ENCODE measurements at regions not wholly inside any gene's neighbourhood (a gene's known extent, or its start where the extent isn't known, plus 50 kb on each side); places are given as distances from the start of the nearest gene placed in this dataset.

DNA sequence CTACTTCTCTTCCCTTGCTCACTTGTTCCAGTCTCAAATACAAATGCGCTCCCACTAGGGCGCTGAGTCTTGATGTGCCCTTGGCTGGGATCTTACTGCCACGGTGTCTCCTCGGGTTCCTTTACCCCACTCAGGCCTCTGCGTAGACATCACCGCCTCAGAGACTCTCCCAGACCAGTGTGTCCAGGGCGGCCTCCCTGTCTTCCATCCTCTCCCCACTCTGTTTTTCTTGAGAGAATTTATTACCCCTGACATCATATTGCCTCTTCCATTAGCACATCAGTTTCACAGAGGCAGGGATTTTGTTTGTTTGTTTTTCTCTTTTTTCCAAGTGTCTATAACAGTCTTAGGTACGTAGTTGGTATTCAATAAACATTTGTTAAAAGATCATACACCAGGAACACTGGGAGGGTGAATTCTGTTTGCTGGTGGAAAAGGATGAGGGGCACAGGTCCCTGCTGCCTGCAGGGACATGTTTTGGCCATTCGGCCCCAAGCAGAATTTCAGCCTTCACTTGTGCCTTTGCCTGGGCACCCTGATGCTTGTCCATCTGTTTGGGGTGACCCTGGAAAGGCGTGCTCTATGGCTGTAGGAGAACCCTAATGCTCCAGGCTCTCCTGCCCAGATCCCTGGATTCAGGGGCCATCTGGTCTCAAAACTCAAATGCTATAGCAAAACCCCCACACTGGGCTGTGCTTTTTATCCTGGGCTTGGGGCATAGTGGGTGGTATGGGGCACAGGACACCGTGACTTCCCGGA is 55.0 kb downstream of the RPL37A start:
- no peak for FAIRE-seq

GRCh38 chr2:216554286-216554685 is 55.6 kb downstream of the RPL37A start:
- DNase-seq (ENCODE audit: low spot score) (no peak), FAIRE-seq (no peak)

More for the DNA sequence above, 55.0 kb downstream of the RPL37A start:
- no peak for DNase-seq (ENCODE audit: low spot score)

- no peak for DNase-seq (ENCODE audit: low spot score)
- no peak for FAIRE-seq
Measured at GRCh38 chr2:216554755-216555154, 56.1 kb downstream of the RPL37A start.

GRCh38 chr2:216555274-216555673 is 56.6 kb downstream of the RPL37A start:
- DNase-seq (ENCODE audit: low spot score) = peak; percentile 71
- no peak for FAIRE-seq

- no peak for DNase-seq (ENCODE audit: low spot score)
Measured at GRCh38 chr2:216556202-216556601, 57.6 kb downstream of the RPL37A start.

DNA sequence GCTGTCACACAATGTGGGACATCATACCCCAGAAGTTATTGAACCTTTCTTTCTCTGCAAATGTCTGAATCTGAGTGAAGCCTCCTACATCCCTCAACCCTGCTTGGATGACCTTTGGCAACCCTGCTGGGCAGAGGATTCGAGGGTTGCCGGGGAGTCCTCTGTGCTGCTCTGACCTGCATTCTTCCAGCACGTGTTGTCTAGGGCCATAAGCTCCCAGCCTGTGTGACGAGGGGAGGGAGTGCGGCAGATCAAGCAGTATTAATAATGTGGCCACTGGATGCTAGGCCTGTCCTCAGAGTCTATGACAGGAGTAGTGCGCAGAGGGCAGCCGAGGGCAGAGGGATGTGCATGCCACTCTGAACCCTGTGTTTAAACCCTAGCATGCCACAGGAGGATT is 58.8 kb downstream of the RPL37A start:
- no peak for DNase-seq (ENCODE audit: low spot score)

More at GRCh38 chr2:216556202-216556601, 57.6 kb downstream of the RPL37A start:
- no peak for FAIRE-seq

GRCh38 chr2:216557820-216558219 is 59.2 kb downstream of the RPL37A start:
- FAIRE-seq (no peak), DNase-seq (ENCODE audit: low spot score) (no peak)

More for the DNA sequence above, 58.8 kb downstream of the RPL37A start:
- FAIRE-seq = no peak

DNA sequence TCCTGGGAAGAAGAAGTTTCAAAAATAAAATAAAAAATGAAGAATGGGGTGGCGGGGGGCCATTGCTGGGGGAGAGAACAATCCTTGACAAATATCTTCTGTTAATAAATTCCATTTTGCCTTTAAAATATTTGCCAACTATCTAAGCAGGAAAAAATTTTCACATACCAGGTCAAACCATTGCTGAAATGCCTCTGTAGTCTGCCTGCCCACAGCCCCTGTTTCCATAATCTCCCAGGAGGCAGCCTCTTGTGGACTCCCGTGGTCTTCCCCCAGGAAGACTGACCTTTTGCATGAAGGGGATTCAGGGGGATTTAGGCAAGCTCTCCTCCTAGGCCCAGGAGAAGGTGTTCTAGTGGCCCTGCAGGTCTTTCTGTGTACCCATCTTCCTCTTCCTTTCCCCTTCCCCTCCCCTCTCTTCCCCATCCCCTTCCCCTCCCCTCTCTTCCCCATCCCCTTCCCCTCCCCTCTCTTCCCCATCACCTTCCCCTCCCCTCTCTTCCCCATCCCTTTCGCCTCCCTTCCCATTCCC is 61.0 kb downstream of the RPL37A start:
- no peak for FAIRE-seq
- DNase-seq (ENCODE audit: low spot score) = no peak

- no peak for FAIRE-seq
- no peak for DNase-seq (ENCODE audit: low spot score)
Measured at GRCh38 chr2:216560838-216561270, 62.2 kb downstream of the RPL37A start.

GRCh38 chr2:216562696-216563435 is 64.2 kb downstream of the RPL37A start:
- FAIRE-seq (no peak), DNase-seq (ENCODE audit: low spot score) (no peak)

DNA sequence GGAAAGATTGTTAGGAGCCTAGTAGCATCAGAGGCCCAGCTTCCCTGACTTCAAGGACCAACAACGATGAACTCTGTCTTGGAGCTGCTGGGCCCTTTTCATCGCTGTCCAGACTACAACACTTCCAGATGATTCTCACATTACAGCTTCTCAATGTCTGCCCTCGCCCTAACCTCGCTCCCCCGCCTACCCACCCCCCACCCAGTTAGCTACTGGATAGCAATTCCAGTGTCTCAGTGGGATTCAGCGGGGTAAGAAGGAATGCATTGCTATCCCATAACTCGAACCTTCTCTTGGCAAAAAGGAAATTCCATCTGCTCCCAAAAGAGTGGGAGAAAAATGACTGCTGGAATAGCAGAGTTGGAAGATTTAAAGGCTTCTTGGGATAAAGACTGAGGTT is 65.0 kb downstream of the RPL37A start:
- DNase-seq (ENCODE audit: low spot score) (no peak), FAIRE-seq (no peak)

DNA sequence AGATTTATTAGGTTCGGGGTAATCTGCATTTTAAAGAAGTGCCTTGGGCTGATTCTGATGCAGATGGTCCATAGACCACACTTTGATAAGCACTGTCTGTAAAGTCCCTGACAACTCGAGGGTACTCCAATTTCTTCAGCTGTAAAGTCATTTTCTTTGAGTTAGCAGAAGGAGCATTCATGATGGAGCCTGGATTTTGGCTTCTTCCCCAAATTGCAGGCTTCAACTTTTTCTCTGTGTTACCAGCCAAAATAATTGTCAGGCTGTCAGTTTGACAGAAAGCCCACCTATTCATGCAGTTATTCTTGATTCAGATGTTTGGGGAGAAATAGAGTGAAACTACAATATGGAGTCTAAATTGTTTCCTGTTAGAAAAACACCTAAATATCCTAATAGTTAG is 66.0 kb downstream of the RPL37A start:
- no peak for FAIRE-seq
- DNase-seq (ENCODE audit: low spot score) = no peak

DNA sequence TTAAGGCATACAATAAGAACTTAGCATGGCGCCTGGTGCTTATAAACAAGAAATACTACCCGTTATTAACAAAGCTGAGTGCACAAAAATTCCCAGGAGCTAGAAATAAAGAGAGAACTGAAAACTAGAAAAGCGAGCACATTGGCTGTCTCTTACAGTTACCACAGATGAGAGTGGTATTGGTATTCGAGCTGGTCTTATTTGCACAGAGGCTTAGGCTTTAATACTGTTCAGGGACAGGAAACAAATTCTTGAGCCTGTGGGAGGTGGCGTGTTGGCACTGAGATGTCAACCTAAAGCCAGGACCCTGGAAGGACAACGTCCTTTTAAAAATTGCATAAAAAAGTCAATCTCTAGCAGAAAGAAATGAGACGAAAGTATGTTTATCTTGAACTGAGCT is 67.3 kb upstream of the IGFBP2 start:
- FAIRE-seq (no peak), DNase-seq (ENCODE audit: low spot score) (no peak)

DNA sequence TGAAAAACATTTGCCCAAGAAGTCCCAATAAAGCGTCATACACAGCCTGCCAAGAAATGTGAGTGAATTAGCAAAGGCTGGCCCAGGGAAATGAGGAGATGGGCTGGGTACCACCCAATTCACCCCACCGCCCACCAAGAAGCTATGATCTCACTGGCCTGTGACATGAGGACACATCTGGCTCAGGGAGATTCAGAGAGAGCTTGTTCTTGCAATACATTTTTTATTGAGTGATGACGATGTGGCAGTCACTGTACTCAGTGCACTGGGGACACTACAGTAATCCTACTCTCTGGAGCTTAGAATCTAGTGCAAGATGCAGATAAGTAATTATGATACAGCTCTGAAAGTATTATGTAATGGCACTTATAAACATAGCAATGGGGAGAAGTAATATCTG is 64.6 kb upstream of the IGFBP2 start:
- FAIRE-seq (no peak), DNase-seq (ENCODE audit: low spot score) (no peak)

- DNase-seq (ENCODE audit: low spot score) (no peak), FAIRE-seq (no peak)
Measured at GRCh38 chr2:216569765-216570164, 63.5 kb upstream of the IGFBP2 start.

- FAIRE-seq = no peak
- DNase-seq (ENCODE audit: low spot score) = no peak
Measured at GRCh38 chr2:216570357-216570756, 62.9 kb upstream of the IGFBP2 start.

DNA sequence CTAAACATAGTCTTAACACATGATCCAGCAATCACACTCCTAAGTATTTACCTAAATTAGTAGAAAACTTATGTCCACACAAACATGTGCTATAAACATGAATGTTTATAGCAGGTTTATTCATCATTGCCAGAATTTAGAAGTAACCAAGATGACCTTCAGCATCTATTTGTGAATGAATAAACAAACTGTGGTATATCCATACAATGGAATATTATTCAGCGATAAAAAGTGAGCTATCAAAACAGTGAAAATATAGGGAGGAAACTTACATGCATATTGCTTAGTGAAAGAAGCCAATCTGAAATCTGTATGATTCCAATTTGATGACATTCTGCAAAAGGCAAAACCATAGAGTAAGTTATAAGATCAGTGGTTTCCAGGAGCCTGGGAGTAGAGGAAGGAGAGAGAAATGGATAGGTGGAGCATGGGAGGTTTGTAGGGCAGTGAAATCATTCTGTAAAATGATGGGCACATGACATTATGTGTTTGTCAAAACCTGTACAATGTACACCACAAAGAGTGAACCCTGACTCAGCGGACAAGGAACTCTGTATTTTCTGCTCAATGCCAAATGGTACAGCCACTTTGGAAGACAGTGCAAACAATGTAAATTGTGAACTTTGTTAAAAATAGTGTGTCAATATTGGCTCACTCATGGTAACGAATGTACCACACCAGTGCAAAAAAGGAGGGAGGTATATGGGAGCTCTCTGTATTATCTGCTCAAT is 61.9 kb upstream of the IGFBP2 start:
- DNase-seq (ENCODE audit: low spot score) = no peak
- FAIRE-seq = no peak

DNA sequence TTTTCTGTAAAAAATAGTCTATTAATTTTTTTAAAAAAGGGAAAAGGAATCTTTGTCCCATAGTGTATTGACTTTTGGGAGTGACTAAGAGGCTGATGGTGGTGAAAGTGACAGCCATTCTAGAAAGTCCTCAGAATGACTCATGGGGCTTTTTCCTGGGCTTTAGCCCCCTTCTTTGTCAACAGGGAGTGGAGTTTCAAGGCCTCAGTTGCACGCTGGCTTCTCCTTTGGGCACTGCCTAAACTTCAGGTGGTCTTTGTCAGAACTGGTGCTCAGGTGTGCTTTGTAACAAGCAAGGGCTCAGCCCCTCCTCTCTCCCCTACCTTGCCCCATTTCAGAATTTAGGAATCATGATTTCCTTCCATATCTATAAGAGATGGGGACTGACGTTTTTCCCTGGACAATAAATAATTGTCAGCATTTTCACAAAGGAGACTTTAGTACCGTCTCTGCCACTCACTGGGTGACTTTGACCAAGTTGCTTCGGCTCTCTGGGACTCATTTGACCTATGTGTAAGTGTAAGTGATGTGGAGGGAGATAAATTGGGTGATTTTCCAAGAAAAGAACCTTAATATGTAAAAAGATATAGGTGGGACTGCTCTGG is 61.2 kb upstream of the IGFBP2 start:
- DNase-seq (ENCODE audit: low spot score) = no peak
- FAIRE-seq = no peak

GRCh38 chr2:216572582-216573578 is 60.3 kb upstream of the IGFBP2 start:
- DNase-seq (ENCODE audit: low spot score) (no peak), FAIRE-seq (no peak)

GRCh38 chr2:216574046-216574445 is 59.2 kb upstream of the IGFBP2 start:
- no peak for DNase-seq (ENCODE audit: low spot score)
- FAIRE-seq = no peak
